HG03039 (cell line): ENCODE measurements at regions not wholly inside any gene's neighbourhood (a gene's known extent, or its start where the extent isn't known, plus 50 kb on each side); places are given as distances from the start of the nearest gene placed in this dataset.
"Not testable (repeated sequence)": the region's sequence is repeated elsewhere in the genome, so short reads cannot be mapped to it uniquely, and the experiment has no call there.

Source experiments
- ATAC-seq: cut with Tn5 transposase; IDR thresholded peaks from one replicate; pipeline ENCODE4 v1.9.1; 2021; ENCODE audit warnings: mild to moderate bottlenecking, moderate library complexity; ENCODE audit not compliant: unreplicated experiment

GRCh38 chr2:111250448-111251030 lies 129.8 kb downstream of the BCL2L11 start:
- no peak for ATAC-seq

GRCh38 chr2:111251711-111252110 lies 131.0 kb downstream of the BCL2L11 start:
- ATAC-seq: no peak

- no peak for ATAC-seq
Observed at GRCh38 chr2:111252436-111252835, 131.7 kb downstream of the BCL2L11 start.

- not testable (repeated sequence) for ATAC-seq
Observed at GRCh38 chr2:111254916-111255315, 134.2 kb downstream of the BCL2L11 start.

- not testable (repeated sequence) for ATAC-seq
Observed at GRCh38 chr2:111256628-111257027, 135.9 kb downstream of the BCL2L11 start.

- ATAC-seq: not testable (repeated sequence)
Observed at GRCh38 chr2:111257607-111258006, 136.9 kb downstream of the BCL2L11 start.

GRCh38 chr2:111258318-111258717 lies 137.6 kb downstream of the BCL2L11 start:
- ATAC-seq: not testable (repeated sequence)

GRCh38 chr2:111262627-111263379 lies 142.1 kb downstream of the BCL2L11 start:
- ATAC-seq: not testable (repeated sequence)

- ATAC-seq: not testable (repeated sequence)
Observed at GRCh38 chr2:111263380-111264017, 142.8 kb downstream of the BCL2L11 start.

- ATAC-seq: not testable (repeated sequence)
Observed at GRCh38 chr2:111264956-111265355, 144.2 kb downstream of the BCL2L11 start.

GRCh38 chr2:111266556-111266955 lies 145.8 kb downstream of the BCL2L11 start:
- not testable (repeated sequence) for ATAC-seq

- not testable (repeated sequence) for ATAC-seq
Observed at GRCh38 chr2:111267038-111267437, 146.3 kb downstream of the BCL2L11 start.

- ATAC-seq: not testable (repeated sequence)
Observed at GRCh38 chr2:111269761-111270323, 149.1 kb downstream of the BCL2L11 start.

GRCh38 chr2:111270569-111270968 lies 149.9 kb downstream of the BCL2L11 start:
- not testable (repeated sequence) for ATAC-seq

- ATAC-seq: not testable (repeated sequence)
Observed at GRCh38 chr2:111271647-111272304, 151.1 kb downstream of the BCL2L11 start.

- not testable (repeated sequence) for ATAC-seq
Observed at GRCh38 chr2:111273007-111273406, 152.3 kb downstream of the BCL2L11 start.

- ATAC-seq: not testable (repeated sequence)
Observed at GRCh38 chr2:111275047-111275853, 154.5 kb downstream of the BCL2L11 start.

GRCh38 chr2:111275854-111276171 lies 155.1 kb downstream of the BCL2L11 start:
- ATAC-seq: not testable (repeated sequence)

- ATAC-seq: not testable (repeated sequence)
Observed at GRCh38 chr2:111278133-111278532, 157.4 kb downstream of the BCL2L11 start.

- ATAC-seq: not testable (repeated sequence)
Observed at GRCh38 chr2:111280709-111281286, 160.1 kb downstream of the BCL2L11 start.
